K562 (cell line): ENCODE measurements at regions not wholly inside any gene's neighbourhood (a gene's known extent, or its start where the extent isn't known, plus 50 kb on each side); places are given as distances from the start of the nearest gene placed in this dataset.

Source experiments
- BACH1 ChIP-seq: fragments of 200-800 bp; sonication (Bioruptor generic); IDR thresholded peaks from 2 replicates; pipeline ENCODE4 v1.6.1; 2016; ENCODE audit warnings: missing genetic modification characterization, missing compliant biosample characterization
- CREB1 ChIP-seq, 2 experiments: sonication (generic) in 1 of 2; formaldehyde crosslinking in 1 of 2; IDR thresholded peaks; 2 replicates each; pipeline versions ENCODE4 v1.6.1 to v1.8.0; 2012 to 2022; ENCODE audit warnings: inconsistent platforms in 1 of 2, mild to moderate bottlenecking in 1 of 2, missing genetic modification reagents in 1 of 2, moderate library complexity in 1 of 2
- CREB3 ChIP-seq: fragments of 450-650 bp; conservative IDR thresholded peaks from 2 replicates; pipeline ENCODE4 v1.6.1; 2016; ENCODE audit warnings: missing genetic modification characterization, low read depth, mild to moderate bottlenecking, missing compliant biosample characterization, moderate library complexity
- DPF2 ChIP-seq: fragments of 450-650 bp; IDR thresholded peaks from 2 replicates; pipeline ENCODE4 v1.6.1; 2016
- ELF4 ChIP-seq: fragments of 450-650 bp; formaldehyde crosslinking; IDR thresholded peaks from 2 replicates; pipeline ENCODE4 v1.4.0; 2022; ENCODE audit warnings: missing genetic modification characterization
- HMGXB4 ChIP-seq: sonication (generic); formaldehyde crosslinking; IDR thresholded peaks from 2 replicates; pipeline ENCODE4 v1.8.1; 2023; ENCODE audit warnings: mild to moderate bottlenecking, missing genetic modification reagents
- NCOA2 ChIP-seq, 2 experiments: fragments of 450-650 bp; IDR thresholded peaks; 2 replicates each; pipeline ENCODE4 v1.6.1; 2018; ENCODE audit warnings: mild to moderate bottlenecking in 2 of 2, moderate library complexity in 1 of 2; ENCODE audit not compliant: partially characterized antibody in 2 of 2
- POLR2AphosphoS5 ChIP-seq: IDR thresholded peaks from 2 replicates; pipeline ENCODE4 v1.6.1; 2011; ENCODE audit warnings: mild to moderate bottlenecking, low read depth, low read length, moderate library complexity; ENCODE audit not compliant: control insufficient read depth, insufficient read depth
- SIN3A ChIP-seq, 2 experiments: fragments of 150-350 bp in 1 of 2; IDR thresholded peaks; 2 replicates each; pipeline ENCODE4 v1.6.1; 2011 to 2016; ENCODE audit warnings: borderline replicate concordance in 2 of 2, low read depth in 2 of 2, low read length in 2 of 2, mild to moderate bottlenecking in 2 of 2, moderate library complexity in 2 of 2; ENCODE audit not compliant: control insufficient read depth in 1 of 2
- SPI1 ChIP-seq: IDR thresholded peaks from 2 replicates; pipeline ENCODE4 v1.6.1; 2011; ENCODE audit warnings: low read depth, low read length, control low read depth, borderline replicate concordance
- TAL1 ChIP-seq: fragments of 450-650 bp; IDR thresholded peaks from 2 replicates; pipeline ENCODE4 v1.6.1; 2016; ENCODE audit warnings: mild to moderate bottlenecking
- TCF7 ChIP-seq: sonication (generic); IDR thresholded peaks from 2 replicates; pipeline ENCODE4 v1.6.1; 2016; ENCODE audit warnings: antibody characterized with exemption, borderline replicate concordance
- USF2 ChIP-seq: sonication (generic); formaldehyde crosslinking; IDR thresholded peaks from 2 replicates; pipeline ENCODE4 v1.5.0; 2020; ENCODE audit warnings: missing genetic modification reagents
- TF ChIP-seq, protein P1 (sequence below), 3 experiments: IDR thresholded peaks in 2 of 3; conservative IDR thresholded peaks in 1 of 3; 2 replicates each; pipeline ENCODE4 v1.5.1; 2011 to 2012; ENCODE audit warnings: low read length in 3 of 3, mild to moderate bottlenecking in 3 of 3, control low read depth in 2 of 3, improper control_type of control experiment in 1 of 3, inconsistent platforms in 1 of 3, low read depth in 1 of 3, mixed read lengths in 1 of 3, moderate library complexity in 1 of 3; ENCODE audit not compliant: insufficient read depth in 2 of 3

GRCh38 chr9:129370770-129371169 is 192.7 kb upstream of the IER5L start:
- TF ChIP-seq, protein P1, sequence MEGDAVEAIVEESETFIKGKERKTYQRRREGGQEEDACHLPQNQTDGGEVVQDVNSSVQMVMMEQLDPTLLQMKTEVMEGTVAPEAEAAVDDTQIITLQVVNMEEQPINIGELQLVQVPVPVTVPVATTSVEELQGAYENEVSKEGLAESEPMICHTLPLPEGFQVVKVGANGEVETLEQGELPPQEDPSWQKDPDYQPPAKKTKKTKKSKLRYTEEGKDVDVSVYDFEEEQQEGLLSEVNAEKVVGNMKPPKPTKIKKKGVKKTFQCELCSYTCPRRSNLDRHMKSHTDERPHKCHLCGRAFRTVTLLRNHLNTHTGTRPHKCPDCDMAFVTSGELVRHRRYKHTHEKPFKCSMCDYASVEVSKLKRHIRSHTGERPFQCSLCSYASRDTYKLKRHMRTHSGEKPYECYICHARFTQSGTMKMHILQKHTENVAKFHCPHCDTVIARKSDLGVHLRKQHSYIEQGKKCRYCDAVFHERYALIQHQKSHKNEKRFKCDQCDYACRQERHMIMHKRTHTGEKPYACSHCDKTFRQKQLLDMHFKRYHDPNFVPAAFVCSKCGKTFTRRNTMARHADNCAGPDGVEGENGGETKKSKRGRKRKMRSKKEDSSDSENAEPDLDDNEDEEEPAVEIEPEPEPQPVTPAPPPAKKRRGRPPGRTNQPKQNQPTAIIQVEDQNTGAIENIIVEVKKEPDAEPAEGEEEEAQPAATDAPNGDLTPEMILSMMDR (IDR thresholded peaks at IDR 0.05 in 2 of 3, conservative IDR thresholded peaks at IDR 0.05 in 1 of 3; ENCODE audit: insufficient read depth in 2 of 3, low read depth in 1 of 3, low read length in 3 of 3) = no peak
- TF ChIP-seq POLR2AphosphoS5 (no peak), USF2 (CRISPR knock-in tag) (no peak), CREB3 (tag) (no peak), DPF2 (no peak), SIN3A (IDR thresholded peaks at IDR 0.05; ENCODE audit: borderline replicate concordance in 2 of 2, control insufficient read depth in 1 of 2, low read depth in 2 of 2, low read length in 2 of 2) (no peak), CREB1 (IDR thresholded peaks at IDR 0.05) (no peak), CREB1 (CRISPR knock-in tag; IDR thresholded peaks at IDR 0.05) (no peak), TCF7 (no peak), BACH1 (tag) (no peak), TAL1 (no peak), NCOA2 (IDR thresholded peaks at IDR 0.05; ENCODE audit: partially characterized antibody in 2 of 2) (no peak), SPI1 (no peak), HMGXB4 (CRISPR knock-in tag) (no peak), ELF4 (CRISPR knock-in tag) (no peak)
